Mesothelial cell of epicardium (in vitro differentiated cells): ENCODE measurements at regions not wholly inside any gene's neighbourhood (a gene's known extent, or its start where the extent isn't known, plus 50 kb on each side); places are given as distances from the start of the nearest gene placed in this dataset.
A peak's percentile ranks its signal among the peaks of the same experiment; 100 is the strongest.

Experiments
- DNase-seq, 2 experiments: peaks; one replicate each; pipeline ENCODE4 v3.0.0; 2021; ENCODE audit warnings: low spot score in 2 of 2; ENCODE audit not compliant: unreplicated experiment in 2 of 2
- H3K27ac Mint-ChIP-seq: 2 replicates; pipeline ENCODE4 v1.8.0; 2021; ENCODE audit warnings: mixed read lengths
- H3K27me3 Mint-ChIP-seq: 2 replicates; pipeline ENCODE4 v1.8.0; 2021; ENCODE audit warnings: low read depth, mixed read lengths
- H3K36me3 Mint-ChIP-seq: 2 replicates; pipeline ENCODE4 v1.8.0; 2021; ENCODE audit warnings: mixed read lengths
- H3K4me1 Mint-ChIP-seq: 2 replicates; pipeline ENCODE4 v1.8.0; 2021; ENCODE audit warnings: mixed read lengths
- H3K4me3 Mint-ChIP-seq: 2 replicates; pipeline ENCODE4 v1.8.0; 2021; ENCODE audit warnings: mild to moderate bottlenecking, moderate library complexity, mixed read lengths
- H3K9me3 Mint-ChIP-seq: 2 replicates; pipeline ENCODE4 v1.8.0; 2021; ENCODE audit warnings: mixed read lengths
- CTCF ChIP-seq: fragments of 200-600 bp; sonication (generic); IDR thresholded peaks from one replicate; pipeline ENCODE4 v1.5.0; 2021; ENCODE audit warnings: antibody characterized with exemption; ENCODE audit not compliant: unreplicated experiment

DNA sequence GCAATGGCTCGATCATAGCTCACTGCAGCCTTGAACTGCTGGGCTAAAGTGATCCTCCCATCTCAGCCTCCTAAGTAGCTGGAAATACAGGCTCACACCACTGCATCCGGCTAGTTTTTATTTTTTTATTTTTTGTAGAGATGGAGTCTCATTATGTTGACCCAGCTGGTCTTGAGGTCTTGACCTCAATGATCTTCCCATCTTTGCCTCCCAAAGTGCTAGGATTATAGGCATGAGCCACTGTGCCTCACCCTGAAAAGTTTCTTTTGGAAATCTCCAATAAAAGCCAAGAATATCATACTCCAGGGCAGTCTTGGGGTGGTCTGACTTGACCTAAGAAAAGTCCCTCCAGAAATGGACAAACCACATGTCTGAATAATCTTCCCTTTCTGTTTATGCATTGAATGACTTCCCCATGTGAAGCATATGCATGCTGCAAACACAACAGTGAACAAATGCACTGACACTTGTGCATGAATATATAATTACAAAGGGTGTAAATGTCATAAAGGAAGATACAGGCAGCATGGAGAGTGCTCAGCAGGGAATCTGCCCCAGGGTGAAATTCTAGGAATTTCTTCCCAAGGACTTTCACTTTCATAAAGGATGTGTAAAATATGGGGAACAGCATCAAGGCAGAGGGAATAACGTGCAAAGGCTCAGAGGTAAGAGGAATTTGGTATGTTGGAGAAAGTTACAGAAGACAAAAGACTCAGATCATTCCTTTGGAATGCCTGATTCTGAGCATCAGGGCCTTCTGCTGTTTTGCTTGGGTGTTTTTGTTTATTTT lies 142.4 kb upstream of the LYZL1 start:
- no peak for DNase-seq
- Mint-ChIP-seq H3K27me3 (no peaks in the 10 kb centered on the region), H3K4me3 (no peak overlapping the region), H3K4me1 (peaks cover 65% of the 10 kb centered on the region), H3K27ac (peak overlapping the region; percentile 52), H3K9me3 (no peaks in the 10 kb centered on the region), H3K36me3 (peaks cover 3% of the 10 kb centered on the region)
- TF ChIP-seq CTCF, result no peak

DNA sequence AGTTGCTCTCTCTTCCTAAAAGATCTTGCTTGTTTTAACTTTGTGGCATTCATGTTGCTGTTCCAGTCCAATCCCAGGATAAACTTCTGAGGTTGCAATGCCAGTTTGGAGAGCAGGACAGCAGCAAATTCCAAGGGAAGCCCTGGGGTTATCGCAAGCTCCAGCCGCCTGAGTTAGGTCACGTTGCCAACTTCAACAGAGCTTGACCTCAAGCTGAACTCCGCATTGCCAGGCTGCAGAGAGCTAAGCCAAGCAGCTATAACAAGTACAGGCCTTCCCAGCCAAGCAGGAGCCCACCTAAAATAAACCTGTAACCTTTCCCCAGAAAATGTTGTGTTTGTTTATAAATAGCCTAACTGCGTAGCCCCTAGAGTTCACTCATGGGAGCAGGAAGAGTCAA lies 138.9 kb upstream of the LYZL1 start:
- H3K4me3 Mint-ChIP-seq, result no peak overlapping the region
- peak overlapping the region; percentile 87 for H3K27ac Mint-ChIP-seq
- H3K9me3 Mint-ChIP-seq, result no peaks in the 10 kb centered on the region
- peaks cover 3% of the 10 kb centered on the region for H3K36me3 Mint-ChIP-seq
- TF ChIP-seq CTCF, result no peak
- H3K27me3 Mint-ChIP-seq, result no peaks in the 10 kb centered on the region
- no peak for DNase-seq
- peaks cover 36% of the 10 kb centered on the region for H3K4me1 Mint-ChIP-seq

DNA sequence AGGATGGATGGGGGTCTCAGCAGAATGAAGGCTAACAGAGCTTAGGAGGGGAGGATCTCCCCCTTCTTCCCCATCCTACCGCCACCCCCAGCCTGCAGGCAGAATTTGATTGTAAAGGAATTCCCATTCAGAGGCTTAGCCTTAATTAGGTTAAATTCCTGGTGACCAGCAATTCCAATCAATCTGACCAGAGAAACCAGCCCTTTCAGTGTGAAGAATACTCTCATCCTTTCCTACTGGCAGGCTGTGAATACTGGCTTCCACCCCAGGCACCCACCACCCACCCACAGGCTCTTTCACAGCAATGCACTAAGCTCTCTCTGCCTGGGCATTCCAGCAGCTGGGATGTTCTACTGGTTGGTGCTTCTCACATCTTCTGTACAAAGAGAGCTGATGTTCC lies 137.9 kb upstream of the LYZL1 start:
- no peaks in the 10 kb centered on the region for H3K36me3 Mint-ChIP-seq
- no peak for DNase-seq
- H3K27ac Mint-ChIP-seq, result peak overlapping the region; percentile 27
- H3K4me3 Mint-ChIP-seq, result no peak overlapping the region
- no peak for TF ChIP-seq CTCF
- no peaks in the 10 kb centered on the region for H3K9me3 Mint-ChIP-seq
- peaks cover 36% of the 10 kb centered on the region for H3K4me1 Mint-ChIP-seq
- no peaks in the 10 kb centered on the region for H3K27me3 Mint-ChIP-seq

GRCh38 chr10:29157321-29157720 lies 131.5 kb upstream of the LYZL1 start:
- no peak for DNase-seq
- no peak overlapping the region for H3K27ac Mint-ChIP-seq
- peaks cover 4% of the 10 kb centered on the region for H3K9me3 Mint-ChIP-seq
- no peak overlapping the region for H3K4me3 Mint-ChIP-seq
- no peaks in the 10 kb centered on the region for H3K27me3 Mint-ChIP-seq
- H3K4me1 Mint-ChIP-seq, result peaks cover 32% of the 10 kb centered on the region
- H3K36me3 Mint-ChIP-seq, result no peaks in the 10 kb centered on the region
- TF ChIP-seq CTCF, result no peak

GRCh38 chr10:29158066-29158465 lies 130.8 kb upstream of the LYZL1 start:
- H3K4me1 Mint-ChIP-seq, result peaks cover 32% of the 10 kb centered on the region
- H3K27me3 Mint-ChIP-seq, result no peaks in the 10 kb centered on the region
- DNase-seq, result no peak
- no peak for TF ChIP-seq CTCF
- H3K4me3 Mint-ChIP-seq, result no peak overlapping the region
- peak overlapping the region; percentile 67 for H3K27ac Mint-ChIP-seq
- no peaks in the 10 kb centered on the region for H3K36me3 Mint-ChIP-seq
- peaks cover 4% of the 10 kb centered on the region for H3K9me3 Mint-ChIP-seq

GRCh38 chr10:29160150-29160617 lies 128.7 kb upstream of the LYZL1 start:
- H3K4me3 Mint-ChIP-seq, result no peak overlapping the region
- no peak for TF ChIP-seq CTCF
- peaks cover 38% of the 10 kb centered on the region for H3K4me1 Mint-ChIP-seq
- H3K27me3 Mint-ChIP-seq, result no peaks in the 10 kb centered on the region
- peaks cover 13% of the 10 kb centered on the region for H3K36me3 Mint-ChIP-seq
- DNase-seq, result no peak
- peaks cover 18% of the 10 kb centered on the region for H3K9me3 Mint-ChIP-seq
- peak overlapping the region; percentile 52 for H3K27ac Mint-ChIP-seq
